GM18498 (cell line): ENCODE measurements at regions not wholly inside any gene's neighbourhood (a gene's known extent, or its start where the extent isn't known, plus 50 kb on each side); places are given as distances from the start of the nearest gene placed in this dataset.
A peak's percentile ranks its signal among the peaks of the same experiment; 100 is the strongest.
"Not testable (repeated sequence)": the region's sequence is repeated elsewhere in the genome, so short reads cannot be mapped to it uniquely, and the experiment has no call there.

Experiments
- ATAC-seq: cut with Tn5 transposase; IDR thresholded peaks from one replicate; pipeline ENCODE4 v1.9.1; 2021; ENCODE audit warnings: mild to moderate bottlenecking, moderate library complexity; ENCODE audit not compliant: unreplicated experiment

DNA sequence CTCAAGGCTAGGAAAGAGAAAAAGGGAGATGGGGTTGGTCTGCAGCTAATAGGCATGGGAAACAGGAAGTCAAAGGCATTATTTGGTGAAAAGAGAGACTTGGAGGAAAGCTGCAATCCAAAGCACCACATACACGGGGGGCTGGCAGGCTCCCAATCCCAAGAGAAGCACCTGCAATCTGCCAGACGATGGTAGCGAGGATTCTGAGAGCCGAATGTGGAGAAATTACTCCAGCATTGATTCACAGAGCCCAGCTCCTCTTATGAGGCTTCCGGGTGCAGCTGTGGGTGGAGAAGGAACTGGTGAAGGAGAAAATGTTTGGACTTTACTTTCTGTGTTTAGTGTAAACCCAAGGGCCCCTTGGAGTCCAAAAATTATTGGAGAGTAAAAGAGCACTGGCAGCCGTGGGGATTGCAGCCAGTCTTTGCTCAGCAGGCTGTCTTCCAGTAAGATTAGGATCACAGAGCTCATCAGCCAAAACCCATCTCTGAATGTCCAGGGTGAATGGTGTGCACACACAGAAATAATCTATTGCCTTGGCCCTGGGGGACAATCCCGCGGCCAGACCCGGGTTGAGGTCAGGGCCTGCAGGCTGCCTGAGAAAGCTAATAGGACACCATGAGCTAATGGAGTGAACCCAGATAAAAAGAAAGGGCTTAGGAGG lies 197.6 kb downstream of the KIT start:
- ATAC-seq, result no peak

DNA sequence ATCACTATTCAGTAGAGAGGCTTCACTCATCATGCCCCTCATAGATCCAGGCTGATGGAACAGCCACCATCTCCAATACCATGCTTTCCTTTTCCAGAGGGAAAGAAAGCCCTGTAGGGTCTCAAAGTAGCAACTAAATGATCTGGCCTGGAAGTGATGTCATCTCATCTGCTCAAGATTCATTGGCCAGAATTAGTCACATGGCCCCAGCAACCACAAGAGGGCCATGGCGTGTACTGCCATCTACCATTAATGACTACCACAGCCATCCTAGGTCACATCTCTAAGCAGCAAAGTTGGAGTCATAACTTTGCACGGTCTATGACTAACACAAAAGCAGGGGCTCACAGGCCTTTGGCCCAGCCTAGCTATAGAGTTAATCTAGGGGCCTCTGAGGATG lies 194.8 kb downstream of the KIT start:
- ATAC-seq, result no peak

DNA sequence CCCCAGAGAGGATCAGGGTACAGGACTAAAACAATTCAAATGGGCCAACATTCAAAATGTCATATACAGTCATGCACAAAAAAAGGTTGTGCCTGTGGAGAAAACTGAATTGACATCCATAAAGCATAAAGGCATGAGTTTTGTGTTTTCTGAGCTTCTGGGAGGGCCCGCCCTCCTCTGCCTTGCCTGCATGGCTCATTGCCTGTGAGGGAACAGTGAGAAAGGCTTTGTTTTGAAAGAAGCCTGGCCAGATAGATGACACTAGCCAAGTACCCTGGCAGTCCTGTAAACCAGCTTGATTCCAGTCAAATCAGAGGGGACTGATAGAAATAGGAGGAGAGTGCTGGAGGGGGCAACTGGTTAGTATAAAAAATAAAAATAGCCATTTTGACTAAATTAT lies 194.3 kb downstream of the KIT start:
- no peak for ATAC-seq

DNA sequence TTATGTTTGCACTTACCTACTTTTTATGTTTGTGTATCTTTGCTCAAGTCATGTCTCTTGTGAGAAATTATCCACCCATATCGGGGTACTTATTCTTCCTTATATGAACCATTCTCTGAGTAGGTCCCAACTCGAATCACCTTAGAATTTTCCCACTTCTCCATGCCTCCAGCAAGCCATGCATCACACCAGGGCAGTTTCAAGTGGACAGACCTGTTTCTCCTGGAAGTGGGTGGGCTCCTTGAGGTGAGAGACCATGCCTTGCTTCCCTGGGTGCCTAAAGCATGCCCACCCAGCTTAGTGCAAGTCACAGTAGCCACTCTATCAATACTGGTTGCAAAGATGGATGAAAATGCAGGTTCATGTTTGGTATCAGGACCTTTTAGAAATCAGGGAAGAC lies 187.2 kb downstream of the KIT start:
- ATAC-seq, result no peak

DNA sequence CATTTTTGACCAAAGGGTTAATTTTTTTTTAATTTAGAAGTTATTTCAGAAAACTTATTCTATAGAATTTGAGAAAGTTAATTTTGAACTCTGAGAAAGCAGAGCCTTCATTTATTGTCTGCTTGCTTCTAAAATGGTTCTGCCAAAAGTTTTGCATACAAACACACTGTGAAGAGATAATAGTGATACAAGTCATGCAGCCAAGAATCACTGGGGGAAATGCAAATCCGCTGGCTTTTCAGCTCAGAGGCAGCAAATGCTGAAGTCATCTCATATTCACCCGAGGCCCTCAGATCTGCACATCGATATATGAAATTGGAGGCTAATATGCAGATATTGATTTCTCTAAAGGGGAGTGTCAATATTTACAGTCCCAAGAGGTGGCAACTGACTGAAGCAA lies 186.2 kb downstream of the KIT start:
- ATAC-seq, result peak; percentile 74

DNA sequence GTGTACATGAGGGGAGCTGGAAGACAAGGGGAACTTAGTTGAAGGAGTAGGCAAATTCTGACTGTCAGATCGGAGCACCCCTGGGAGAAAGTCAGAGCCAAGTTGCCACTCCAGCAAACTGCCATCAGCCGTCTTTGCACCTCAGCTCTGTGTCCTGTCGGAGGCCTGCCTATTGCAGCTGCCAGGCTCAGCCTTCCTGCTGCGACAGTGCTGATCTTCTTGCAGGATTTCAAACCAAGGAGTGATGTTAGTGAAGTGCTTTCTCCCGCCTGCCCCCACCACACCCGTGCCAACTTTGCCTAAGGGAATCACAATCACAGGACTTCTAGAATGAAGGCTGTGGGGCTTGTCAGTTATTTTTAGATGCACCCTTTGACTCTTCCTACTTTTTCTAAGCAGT lies 185.3 kb downstream of the KIT start:
- ATAC-seq, result no peak

DNA sequence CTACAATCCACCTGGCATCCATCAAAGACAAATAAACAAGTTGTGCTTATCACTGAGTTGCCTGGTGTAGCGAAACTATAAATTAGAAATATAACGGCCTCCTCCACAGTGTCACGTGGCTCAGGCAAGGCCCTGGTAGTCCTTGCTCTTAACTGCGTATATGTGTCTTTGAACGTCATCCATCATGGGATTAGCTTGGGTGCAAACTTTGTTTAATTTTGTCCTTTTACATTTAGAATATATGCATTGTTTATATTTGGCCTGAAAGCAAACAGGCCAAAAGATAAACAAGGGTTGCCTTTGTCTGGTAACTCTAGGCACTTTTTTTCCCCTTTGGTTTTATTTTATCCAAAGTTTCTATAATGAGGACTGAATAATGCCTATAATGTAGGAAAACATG lies 184.9 kb downstream of the KIT start:
- no peak for ATAC-seq

DNA sequence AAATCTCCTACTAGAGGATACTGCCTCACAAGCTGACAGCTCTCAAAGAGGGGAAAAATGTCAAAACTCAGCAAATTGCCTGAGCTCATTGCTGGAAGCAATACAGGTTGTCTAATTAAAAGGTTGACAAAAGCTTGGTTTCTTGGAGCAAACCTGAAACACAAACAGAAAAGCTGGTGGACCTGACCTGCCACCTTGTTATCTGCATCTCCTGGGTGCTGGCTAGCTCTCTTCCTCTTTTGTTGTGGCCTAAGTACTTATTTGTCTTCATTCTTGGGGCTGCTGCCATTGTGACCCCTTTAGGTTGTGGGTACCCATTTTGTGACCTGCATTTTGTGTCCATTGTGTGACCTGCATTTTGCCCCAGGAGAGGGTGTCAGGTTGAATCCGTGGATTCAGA lies 184.5 kb downstream of the KIT start:
- no peak for ATAC-seq

DNA sequence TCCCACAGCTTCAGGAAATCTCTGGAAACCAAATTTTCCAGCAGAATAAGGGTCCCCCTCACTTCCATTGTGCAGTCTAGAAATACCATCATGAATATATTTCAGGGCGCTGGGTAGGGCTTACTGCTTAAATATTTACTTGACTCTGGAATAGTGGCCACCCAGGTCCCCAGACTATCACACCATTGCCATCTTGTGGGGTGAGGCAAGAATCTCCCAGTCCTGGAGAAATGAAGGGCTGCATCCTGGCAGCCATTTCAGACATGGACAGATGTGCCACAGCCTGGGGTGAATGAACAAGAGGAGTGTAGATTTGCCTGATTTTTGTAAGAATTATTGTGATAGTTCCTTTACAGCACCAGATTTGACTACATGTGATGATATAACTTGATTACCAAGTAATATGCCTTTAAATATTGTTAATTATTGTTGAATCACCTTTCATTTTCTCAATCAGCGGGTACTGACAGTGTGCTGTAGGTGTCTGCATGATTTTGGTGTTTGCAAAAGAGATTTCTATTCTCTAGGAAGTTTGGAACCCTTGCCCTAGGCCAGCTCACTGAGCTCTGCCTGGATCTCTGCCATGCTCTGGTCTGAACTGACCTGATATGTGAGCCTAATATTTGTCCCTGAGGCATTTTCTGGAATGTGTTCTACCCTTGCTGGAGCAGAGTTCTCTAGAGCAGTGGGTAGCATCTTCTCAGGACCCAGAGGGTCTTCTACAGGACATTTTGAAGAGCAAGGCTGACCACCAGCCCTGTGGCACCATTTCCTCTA lies 183.4 kb downstream of the KIT start:
- ATAC-seq, result no peak

DNA sequence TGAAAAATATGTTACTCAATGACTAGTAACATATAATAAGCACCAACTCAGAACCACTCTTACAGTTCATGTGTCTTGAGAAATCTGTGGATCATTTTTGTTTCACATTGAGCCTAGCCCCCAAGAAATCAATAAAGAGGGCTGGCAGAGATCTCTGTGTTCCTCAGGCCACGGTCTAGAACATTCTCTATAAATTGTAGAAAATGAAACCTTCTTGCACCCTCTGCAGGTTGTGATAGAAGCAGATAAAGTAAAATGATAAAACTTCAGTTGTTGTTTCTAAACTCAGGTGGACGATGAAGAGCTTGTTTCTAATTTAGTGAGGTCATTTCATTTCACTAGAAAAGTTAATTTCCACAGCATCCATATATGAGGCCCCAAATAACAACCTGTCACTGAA lies 182.7 kb downstream of the KIT start:
- ATAC-seq, result no peak

DNA sequence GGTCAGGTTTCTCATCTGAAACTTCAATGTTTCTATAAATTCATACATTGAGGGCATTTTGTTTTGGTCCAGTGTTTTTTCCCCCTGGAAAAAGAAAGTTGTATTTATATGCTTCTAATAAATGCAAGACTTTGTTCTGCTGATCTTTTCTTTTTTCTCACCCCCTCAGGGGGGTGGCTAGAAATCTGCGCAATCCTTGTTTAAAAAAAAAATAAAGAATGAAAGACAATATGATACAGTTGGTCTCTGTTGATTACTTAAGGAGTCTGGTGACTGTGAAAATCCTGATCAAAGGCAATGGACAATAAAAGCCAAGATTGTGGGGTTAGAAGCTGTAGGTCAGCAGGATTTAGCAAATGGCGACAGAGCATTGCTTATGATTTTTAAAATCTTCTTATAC lies 180.5 kb downstream of the KIT start:
- ATAC-seq, result no peak

DNA sequence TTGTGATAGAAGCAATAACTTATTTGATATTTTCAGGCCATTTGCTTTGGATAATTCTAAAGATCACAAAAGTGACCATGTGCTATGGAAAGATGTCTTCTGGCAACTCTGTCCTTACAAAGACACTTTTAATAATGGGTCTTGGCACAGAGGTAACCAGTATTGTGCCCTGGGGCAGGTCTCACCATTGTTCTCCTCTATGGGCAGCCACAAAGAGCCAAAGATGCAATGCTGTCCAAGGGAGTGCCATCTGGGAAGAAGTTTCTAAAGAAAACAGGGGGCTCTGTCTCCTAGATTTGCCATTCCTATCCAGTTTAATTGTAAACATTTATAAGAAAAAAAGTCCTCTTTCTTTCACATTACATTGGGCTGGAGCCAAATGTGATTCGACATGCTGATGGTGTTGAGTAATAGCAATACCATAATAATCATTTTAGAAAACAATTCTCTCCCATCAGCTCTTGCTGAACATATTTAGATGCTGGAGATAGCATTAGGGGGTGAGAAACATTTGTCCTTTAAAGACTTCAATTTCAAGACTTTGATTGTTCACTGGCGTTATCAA lies 179.9 kb downstream of the KIT start:
- ATAC-seq, result no peak

DNA sequence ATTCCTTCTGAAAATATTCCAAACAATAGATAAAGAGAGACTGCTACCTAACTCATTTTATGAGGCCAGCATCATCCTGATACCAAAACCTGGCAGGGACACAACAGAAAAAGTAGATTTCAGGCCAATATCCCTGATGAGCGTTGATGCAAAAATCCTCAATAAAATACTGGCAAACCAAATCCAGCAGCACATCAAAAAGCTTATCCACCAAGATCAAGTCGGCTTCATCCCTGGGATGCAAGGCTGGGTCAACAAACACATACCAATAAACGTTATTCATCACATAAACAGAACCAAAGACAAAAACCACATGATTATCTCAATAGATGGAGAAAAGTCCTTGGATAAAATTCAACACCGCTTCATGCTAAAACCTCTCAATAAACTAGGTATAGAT lies 170.6 kb downstream of the KIT start:
- not testable (repeated sequence) for ATAC-seq

DNA sequence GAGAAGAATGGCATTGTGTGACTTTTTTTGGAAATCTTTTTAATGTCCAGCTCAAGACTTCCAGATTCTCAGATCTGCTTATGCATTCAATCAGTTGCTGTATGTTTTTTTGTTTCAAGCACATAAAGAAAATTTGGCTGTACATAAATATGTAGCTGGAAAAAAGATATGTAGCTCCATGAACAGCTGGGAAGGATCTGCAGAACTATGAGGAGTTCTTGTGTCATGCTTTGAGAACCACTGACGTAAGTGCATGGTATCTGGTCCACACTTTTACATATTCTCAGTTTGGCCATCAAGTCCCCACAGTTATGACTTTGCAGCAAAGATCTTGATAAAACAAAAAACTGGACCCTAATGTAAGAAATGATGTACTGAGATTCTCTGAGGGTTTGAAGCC lies 165.9 kb downstream of the KIT start:
- no peak for ATAC-seq

DNA sequence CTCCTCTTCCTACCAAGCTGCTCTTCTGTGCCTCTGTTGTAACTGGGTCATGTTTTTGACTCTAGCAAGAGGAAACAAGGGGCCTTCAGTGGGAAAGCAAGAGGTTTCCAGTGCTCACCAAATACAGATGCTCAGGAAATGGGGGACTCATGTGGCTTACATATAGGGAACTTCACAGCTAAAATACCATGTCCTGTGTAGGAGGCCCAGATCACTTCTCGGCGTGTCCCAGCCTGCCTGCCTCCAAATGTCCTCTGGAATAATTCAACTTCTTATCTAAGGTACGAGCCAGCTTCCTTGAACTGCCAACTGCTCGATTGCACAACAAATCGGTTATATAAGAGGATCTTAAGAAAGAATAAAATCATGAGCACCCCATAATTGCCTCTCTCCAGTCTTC lies 161.3 kb downstream of the KIT start:
- no peak for ATAC-seq

DNA sequence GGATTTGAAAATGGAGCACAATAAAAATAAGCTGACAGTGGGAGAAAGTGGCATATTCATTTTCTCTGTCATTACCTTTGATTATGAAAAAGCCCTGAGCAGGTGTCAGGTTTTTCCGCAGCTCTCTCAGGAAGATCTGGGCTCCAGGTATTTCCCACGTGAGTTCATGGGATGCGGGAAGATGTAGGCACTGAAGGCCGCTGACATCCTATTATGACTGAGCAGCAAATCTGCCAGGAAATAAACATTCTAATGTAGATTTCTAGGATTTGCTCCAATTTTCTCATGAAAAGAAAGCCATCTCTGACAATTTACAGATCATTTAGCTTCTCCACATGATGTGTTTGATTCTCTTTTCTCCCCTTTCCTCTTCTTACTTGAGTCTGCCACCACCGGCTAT lies 160.7 kb downstream of the KIT start:
- no peak for ATAC-seq

DNA sequence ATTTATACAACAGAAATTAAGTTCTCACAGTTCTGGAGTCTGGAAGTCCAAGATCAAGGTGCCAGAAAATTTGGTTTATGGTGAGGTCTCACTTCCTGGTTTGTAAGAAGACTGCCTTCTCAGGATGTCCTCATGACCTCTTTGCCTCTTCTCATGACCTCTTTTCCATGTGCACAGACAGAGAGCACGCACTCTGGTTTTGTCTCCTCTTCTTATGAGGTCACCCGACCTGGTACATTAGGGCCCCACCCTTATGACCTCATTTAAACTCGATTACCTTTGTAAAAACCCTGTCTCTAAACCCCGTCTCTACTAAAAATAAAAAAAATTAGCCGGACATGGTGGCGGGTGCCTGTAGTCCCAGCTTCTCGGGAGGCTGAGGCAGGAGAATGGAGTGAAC lies 155.9 kb downstream of the KIT start:
- ATAC-seq, result no peak

DNA sequence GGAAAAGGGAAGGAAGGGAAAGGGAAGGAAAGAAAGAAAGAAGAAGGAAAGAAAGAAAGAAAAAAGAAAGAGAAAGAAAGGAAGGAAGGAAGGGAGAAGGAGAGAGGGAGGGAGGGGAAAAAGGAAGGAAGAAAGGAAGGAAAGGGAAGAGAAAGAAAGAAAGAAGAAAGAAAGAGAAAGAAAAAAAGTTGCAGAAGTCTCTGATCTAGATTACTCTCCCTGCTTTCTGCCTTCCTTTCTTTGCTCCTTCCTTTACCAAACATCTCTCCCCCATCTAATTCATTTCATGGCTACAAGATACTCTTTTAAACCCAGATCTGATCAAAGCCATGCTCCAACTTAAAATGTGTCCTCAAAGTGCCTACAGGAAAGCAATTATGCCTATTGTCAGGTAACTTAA lies 148.6 kb downstream of the KIT start:
- ATAC-seq, result no peak

DNA sequence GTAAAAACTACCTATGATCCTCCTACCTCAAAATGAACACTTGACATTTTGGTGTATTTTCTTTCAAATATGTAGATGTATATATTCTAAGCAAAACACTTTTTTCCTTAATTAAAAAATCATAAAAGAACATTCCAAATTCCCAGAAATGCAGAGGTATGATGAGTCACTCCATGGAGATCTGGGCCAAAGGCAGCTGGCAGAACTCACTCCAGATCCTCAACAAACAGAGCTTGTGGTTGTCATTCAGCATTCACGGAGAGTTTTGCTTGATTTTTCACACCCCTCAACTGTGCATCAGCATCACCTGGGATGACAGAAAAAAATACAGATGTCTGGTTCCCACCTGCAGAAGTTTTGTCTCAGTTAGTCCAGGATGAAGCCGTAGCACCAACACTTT lies 144.6 kb downstream of the KIT start:
- ATAC-seq, result no peak

DNA sequence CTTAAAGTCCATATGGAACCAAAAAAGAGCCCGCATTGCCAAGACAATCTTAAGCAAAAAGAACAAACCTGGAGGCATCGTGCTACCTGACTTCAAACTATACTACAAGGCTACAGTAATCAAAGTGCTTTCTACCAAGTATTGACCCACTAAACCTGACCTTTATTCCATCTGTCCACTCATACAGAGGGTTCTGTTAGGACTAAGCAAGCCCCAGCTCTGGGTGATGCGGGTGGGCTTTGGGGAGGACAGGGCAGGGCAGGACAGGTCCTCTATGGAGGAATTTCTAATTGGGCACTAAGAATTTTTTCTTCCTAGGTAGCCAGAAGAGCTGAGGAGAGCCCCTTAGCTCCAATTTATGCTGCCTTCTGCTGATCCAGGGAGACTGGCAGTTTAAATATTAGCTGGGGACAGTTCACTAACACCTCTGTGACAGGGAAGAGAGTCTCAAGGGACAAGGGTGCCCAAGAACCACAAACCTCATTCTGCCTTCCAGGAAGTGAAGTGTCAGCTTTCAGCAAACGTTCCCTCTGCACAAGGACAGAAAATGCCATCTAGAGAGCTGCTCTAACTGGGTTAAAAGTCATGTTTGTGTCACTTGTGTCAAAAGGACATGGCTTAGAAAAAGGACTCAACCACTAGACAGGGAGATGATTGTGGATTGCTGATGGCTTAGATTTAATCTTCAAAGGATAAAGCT lies 143.2 kb downstream of the KIT start:
- ATAC-seq, result peak; percentile 72

DNA sequence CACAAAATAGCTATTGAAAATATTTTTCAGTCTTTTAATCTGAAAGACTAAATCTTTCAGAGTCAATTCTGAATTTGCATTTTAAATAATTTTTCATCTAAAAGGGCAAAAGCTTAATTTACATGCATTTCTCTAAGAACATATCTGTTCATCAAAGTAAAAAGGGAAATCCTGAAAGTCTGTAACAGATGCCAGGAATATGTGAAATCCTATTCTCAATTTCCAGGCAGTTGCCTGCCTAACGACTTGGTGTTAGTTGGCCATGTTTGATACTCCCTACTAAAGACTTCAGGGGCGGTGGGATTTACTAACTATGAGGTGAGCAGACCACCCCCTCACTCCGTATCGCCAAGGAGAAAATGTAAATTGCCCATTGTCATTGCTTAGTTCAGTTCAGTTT lies 136.8 kb downstream of the KIT start:
- no peak for ATAC-seq

DNA sequence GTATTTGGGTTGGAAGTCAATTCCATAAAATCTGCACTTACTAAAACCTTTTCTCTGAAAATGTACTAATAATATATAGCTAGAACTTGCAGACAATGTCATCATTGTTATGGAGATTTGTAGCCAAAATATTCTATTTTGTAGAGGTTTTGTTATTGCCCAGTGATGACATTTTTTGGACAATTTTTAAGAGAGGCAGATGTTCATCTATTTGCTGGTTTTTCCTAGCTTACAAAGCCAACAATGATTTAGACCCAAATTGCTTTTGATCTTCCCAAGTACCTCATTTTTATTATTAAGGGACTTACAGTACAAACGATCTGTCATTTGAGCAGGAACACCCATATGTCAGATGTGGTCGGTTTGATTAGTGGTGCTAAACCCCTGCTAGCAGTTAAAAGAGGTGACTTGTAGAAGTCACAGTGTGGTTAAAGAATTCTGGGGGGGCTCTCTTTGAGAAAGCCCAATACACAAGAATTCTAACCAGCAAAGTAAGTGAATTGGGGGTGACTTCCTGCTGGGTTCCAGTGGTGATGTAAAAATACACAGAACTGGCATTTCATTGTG lies 136.2 kb downstream of the KIT start:
- ATAC-seq, result no peak
